ENCODE measurements at regions not wholly inside any gene's neighbourhood (a gene's known extent, or its start where the extent isn't known, plus 50 kb on each side); places are given as distances from the start of the nearest gene placed in this dataset.

DNA sequence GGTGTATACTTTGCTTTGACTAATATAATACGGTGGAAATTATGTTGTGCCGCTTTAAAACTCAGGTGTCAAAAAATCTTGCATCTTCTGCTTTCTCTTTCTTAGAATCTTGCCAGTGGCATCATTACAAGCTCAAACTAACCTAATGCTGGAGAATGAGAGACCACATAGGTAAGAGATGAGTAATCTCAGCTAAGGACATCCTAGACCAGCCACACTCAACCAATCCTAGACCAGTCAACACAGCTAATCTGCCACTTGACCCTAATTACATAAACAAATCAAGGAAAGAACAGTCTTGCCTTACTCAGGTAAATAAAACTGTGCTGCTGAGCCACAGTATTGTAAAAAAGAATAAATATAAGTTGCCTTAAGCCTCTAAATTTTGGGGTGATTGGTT is 1323.9 kb upstream of the SPRY2 start:
- intact Hi-C loops (cut with DNase I; ENCODE audit: low total_unique reads) = no loop called here
- TF ChIP-seq, protein P1, sequence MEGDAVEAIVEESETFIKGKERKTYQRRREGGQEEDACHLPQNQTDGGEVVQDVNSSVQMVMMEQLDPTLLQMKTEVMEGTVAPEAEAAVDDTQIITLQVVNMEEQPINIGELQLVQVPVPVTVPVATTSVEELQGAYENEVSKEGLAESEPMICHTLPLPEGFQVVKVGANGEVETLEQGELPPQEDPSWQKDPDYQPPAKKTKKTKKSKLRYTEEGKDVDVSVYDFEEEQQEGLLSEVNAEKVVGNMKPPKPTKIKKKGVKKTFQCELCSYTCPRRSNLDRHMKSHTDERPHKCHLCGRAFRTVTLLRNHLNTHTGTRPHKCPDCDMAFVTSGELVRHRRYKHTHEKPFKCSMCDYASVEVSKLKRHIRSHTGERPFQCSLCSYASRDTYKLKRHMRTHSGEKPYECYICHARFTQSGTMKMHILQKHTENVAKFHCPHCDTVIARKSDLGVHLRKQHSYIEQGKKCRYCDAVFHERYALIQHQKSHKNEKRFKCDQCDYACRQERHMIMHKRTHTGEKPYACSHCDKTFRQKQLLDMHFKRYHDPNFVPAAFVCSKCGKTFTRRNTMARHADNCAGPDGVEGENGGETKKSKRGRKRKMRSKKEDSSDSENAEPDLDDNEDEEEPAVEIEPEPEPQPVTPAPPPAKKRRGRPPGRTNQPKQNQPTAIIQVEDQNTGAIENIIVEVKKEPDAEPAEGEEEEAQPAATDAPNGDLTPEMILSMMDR (IDR thresholded peaks at IDR 0.05) = no peak
- TF ChIP-seq POLR2A (IDR thresholded peaks at IDR 0.05) = no peak

DNA sequence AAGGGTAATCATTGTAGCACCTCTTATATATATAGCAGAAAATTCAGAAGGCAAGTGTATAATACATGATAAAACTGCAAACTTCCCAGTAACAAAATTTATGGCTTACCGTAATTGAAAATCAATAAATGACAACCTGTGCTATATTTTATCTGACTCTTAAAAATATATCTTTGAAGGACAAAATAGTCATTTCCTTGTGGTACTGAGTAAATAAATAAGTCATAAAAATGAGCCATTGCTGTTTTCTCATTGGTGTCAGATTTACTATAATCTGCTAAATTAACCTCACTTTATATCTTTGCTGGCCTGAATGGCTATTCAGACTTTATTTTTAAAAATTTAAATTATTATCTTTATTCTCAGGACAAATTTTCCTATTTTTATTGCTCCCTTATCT is 1319.1 kb upstream of the SPRY2 start:
- intact Hi-C loops (cut with DNase I; ENCODE audit: low total_unique reads) = no loop called here

More for the DNA sequence above, 1323.9 kb upstream of the SPRY2 start:
- H3K27ac ChIP-seq = no peak overlapping the region
- no peak for DNase-seq
- H3K4me1 ChIP-seq = no peaks in the 10 kb centered on the region
- no peaks in the 10 kb centered on the region for H3K27me3 ChIP-seq
- H3K36me3 ChIP-seq = no peaks in the 10 kb centered on the region
- no peak overlapping the region for H3K4me3 ChIP-seq
- H3K9me3 ChIP-seq = no peaks in the 10 kb centered on the region

DNA sequence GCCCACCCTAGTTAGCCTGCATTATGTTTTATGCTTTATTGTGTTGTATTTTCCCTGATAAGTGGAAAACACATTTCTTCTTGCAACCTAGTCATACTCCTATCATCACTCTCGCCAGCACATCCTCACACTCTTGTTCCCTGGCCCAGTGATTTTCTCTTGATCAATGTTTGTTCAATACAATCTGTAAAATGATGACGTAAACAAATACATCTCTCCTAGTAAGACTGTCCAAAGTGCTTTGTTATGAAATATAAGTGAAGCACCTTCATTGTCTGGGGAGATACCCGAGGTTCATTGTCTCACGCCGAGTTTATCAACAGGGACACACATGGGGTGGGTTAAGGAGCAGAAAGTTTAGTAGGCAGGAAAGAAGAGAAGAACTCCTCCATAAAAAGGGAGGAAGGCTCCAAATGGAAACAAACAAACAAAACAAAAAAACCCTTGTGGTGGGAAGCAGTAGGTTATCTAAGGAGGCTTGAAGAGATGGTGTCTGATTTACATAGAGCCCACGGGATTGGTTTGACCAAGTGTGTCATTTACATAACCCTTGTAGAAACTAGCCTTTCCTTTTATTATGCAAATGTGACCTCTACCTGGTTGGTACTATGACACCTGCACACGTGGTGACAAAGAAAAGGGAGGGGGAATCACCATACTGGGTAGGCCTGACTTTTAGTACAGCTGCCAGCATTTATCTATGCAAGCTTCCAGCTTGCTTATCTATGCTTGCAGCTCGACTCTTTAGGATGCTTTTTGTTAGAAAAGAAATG is 1317.9 kb upstream of the SPRY2 start:
- H3K4me1 ChIP-seq = no peaks in the 10 kb centered on the region
- no peaks in the 10 kb centered on the region for H3K9me3 ChIP-seq
- H3K36me3 ChIP-seq = no peaks in the 10 kb centered on the region
- H3K27me3 ChIP-seq = no peaks in the 10 kb centered on the region
- H3K4me3 ChIP-seq = no peak overlapping the region
- TF ChIP-seq, protein P1 (IDR thresholded peaks at IDR 0.05) = no peak
- TF ChIP-seq POLR2A (IDR thresholded peaks at IDR 0.05) = no peak
- no peak overlapping the region for H3K27ac ChIP-seq
- intact Hi-C loops (cut with DNase I; ENCODE audit: low total_unique reads) = no loop called here
- DNase-seq = no peak

More for the DNA sequence above, 1319.1 kb upstream of the SPRY2 start:
- Histone ChIP-seq H3K27ac (no peak overlapping the region), H3K4me3 (no peak overlapping the region), H3K4me1 (no peaks in the 10 kb centered on the region), H3K9me3 (no peaks in the 10 kb centered on the region), H3K27me3 (no peaks in the 10 kb centered on the region), H3K36me3 (no peaks in the 10 kb centered on the region)
- TF ChIP-seq, protein P1 (IDR thresholded peaks at IDR 0.05) = no peak
- TF ChIP-seq POLR2A (IDR thresholded peaks at IDR 0.05) = no peak
- DNase-seq = no peak

DNA sequence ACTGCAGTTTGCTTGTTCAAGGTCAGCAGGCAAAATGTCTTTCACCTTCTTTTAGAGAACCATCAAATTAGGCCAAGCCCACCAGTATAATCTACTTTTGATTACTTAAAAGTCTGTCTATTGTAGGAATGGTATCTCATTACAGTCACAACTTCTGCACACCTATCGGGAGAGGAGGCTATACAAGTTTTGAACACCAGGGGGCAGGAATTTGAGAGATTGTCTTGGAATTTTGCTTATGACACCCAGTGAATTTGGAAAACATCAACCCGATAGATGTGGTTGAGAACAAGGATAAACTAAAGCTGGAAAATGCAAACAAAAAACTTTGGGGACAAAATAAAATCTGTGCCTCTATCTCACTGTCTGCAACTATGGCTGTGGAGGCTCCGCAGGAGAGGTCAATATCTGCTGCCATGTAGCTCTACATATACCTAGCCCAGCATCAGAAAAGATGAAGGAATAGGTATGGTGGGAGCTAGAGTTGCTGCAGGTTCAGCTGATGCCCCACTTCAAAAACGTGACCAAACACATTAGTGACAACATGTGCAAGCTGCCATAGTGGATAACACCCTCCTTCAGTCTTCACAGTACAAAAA is 1299.2 kb upstream of the SPRY2 start:
- intact Hi-C loops (cut with DNase I; ENCODE audit: low total_unique reads) = no loop called here
- Histone ChIP-seq H3K4me1 (no peaks in the 10 kb centered on the region), H3K4me3 (no peak overlapping the region), H3K27me3 (no peaks in the 10 kb centered on the region), H3K9me3 (no peaks in the 10 kb centered on the region), H3K36me3 (no peaks in the 10 kb centered on the region), H3K27ac (no peak overlapping the region)
- DNase-seq = no peak
- TF ChIP-seq, protein P1 (IDR thresholded peaks at IDR 0.05) = no peak
- no peak for TF ChIP-seq POLR2A (IDR thresholded peaks at IDR 0.05)

DNA sequence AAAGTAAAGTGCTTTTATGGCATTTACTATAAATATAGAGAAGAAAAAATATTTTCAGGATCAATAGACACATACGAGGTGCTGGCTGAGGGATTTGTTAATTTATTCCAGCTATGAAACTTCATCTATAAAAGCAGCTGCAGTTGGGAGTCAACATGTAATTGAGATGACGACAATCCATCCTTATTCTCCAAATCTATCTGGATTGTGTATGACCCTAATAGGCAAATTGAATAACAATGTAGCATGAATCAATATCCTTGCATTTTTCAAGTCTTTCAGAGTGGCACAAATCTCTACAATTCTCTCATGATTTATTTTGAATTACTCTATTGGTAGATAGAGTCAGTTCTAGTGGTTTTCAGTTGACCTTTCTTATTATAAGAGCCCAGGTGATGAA is 1296.5 kb upstream of the SPRY2 start:
- intact Hi-C loops (cut with DNase I; ENCODE audit: low total_unique reads) = no loop called here
- no peak for DNase-seq
- no peaks in the 10 kb centered on the region for H3K36me3 ChIP-seq
- TF ChIP-seq, protein P1 (IDR thresholded peaks at IDR 0.05) = no peak
- TF ChIP-seq POLR2A (IDR thresholded peaks at IDR 0.05) = no peak
- H3K4me3 ChIP-seq = no peak overlapping the region
- H3K9me3 ChIP-seq = no peaks in the 10 kb centered on the region
- no peaks in the 10 kb centered on the region for H3K4me1 ChIP-seq
- H3K27ac ChIP-seq = no peak overlapping the region
- no peaks in the 10 kb centered on the region for H3K27me3 ChIP-seq
